MM.1S (cell line): ENCODE measurements at regions not wholly inside any gene's neighbourhood (a gene's known extent, or its start where the extent isn't known, plus 50 kb on each side); places are given as distances from the start of the nearest gene placed in this dataset.

ENCODE experiments used
- DNase-seq: peaks from one replicate; pipeline ENCODE4 v3.0.0-alpha.2; 2015
- H2AFZ ChIP-seq: fragments of 300-600 bp; sonication (generic); 2 replicates; pipeline ENCODE4 v1.6.0; 2016; ENCODE audit warnings: antibody characterized with exemption, low read length
- H3F3A ChIP-seq: fragments of 300-600 bp; sonication (generic); 2 replicates; pipeline ENCODE4 v1.6.1; 2016; ENCODE audit warnings: mild to moderate bottlenecking, antibody characterized with exemption, low read length, moderate library complexity, mixed read lengths; ENCODE audit not compliant: insufficient read depth
- H3K27ac ChIP-seq: fragments of 300-600 bp; sonication (generic); 2 replicates; pipeline ENCODE4 v1.5.1; 2016; ENCODE audit warnings: mild to moderate bottlenecking, low read length
- H3K27me3 ChIP-seq: fragments of 300-600 bp; sonication (generic); replicated peaks from 2 replicates; pipeline ENCODE4 v1.6.0; 2016; ENCODE audit warnings: low read length; ENCODE audit not compliant: insufficient read depth
- H3K36me3 ChIP-seq: fragments of 300-600 bp; sonication (generic); replicated peaks from 2 replicates; pipeline ENCODE4 v1.6.1; 2016; ENCODE audit warnings: mild to moderate bottlenecking, low read length, mixed read lengths; ENCODE audit not compliant: insufficient read depth
- H3K4me1 ChIP-seq: fragments of 300-600 bp; sonication (generic); 2 replicates; pipeline ENCODE4 v1.6.1; 2016; ENCODE audit warnings: low read length, mixed read lengths
- H3K4me2 ChIP-seq: fragments of 300-600 bp; sonication (generic); 2 replicates; pipeline ENCODE4 v1.6.0; 2016; ENCODE audit warnings: low read depth, low read length
- H3K4me3 ChIP-seq: fragments of 300-600 bp; sonication (generic); 2 replicates; pipeline ENCODE4 v1.5.1; 2016; ENCODE audit warnings: low read length, mixed read lengths
- H3K79me2 ChIP-seq: fragments of 300-600 bp; sonication (generic); 2 replicates; pipeline ENCODE4 v1.6.1; 2016; ENCODE audit warnings: mixed run types, low read length, mixed read lengths
- H3K9ac ChIP-seq: fragments of 300-600 bp; sonication (generic); 2 replicates; pipeline ENCODE4 v1.6.1; 2016; ENCODE audit warnings: low read length, mixed read lengths
- H3K9me2 ChIP-seq: fragments of 300-600 bp; sonication (generic); replicated peaks from 2 replicates; pipeline ENCODE4 v1.6.1; 2016; ENCODE audit warnings: mild to moderate bottlenecking, low read length, mixed read lengths; ENCODE audit not compliant: insufficient read depth
- H3K9me3 ChIP-seq: fragments of 300-600 bp; sonication (generic); replicated peaks from 2 replicates; pipeline ENCODE4 v1.6.1; 2016; ENCODE audit warnings: mild to moderate bottlenecking, low read length, mixed read lengths; ENCODE audit not compliant: insufficient read depth
- H4K20me1 ChIP-seq: fragments of 300-600 bp; sonication (generic); 2 replicates; pipeline ENCODE4 v1.6.1; 2016; ENCODE audit warnings: mild to moderate bottlenecking, low read length, moderate library complexity, mixed read lengths; ENCODE audit not compliant: insufficient read depth
- CTCF ChIP-seq: fragments of 300-600 bp; sonication (generic); IDR thresholded peaks from 2 replicates; pipeline ENCODE4 v1.5.1; 2016; ENCODE audit warnings: antibody characterized with exemption, low read length, mixed read lengths
- EZH2 ChIP-seq: fragments of 300-600 bp; sonication (generic); optimal IDR thresholded peaks from 2 replicates; pipeline ENCODE3; 2017; ENCODE audit warnings: low read depth, mild to moderate bottlenecking, antibody characterized with exemption, low read length, mixed read lengths
- EZH2phosphoT487 ChIP-seq: fragments of 300-600 bp; sonication (generic); IDR thresholded peaks from 2 replicates; pipeline ENCODE4 v1.6.1; 2018; ENCODE audit warnings: antibody characterized with exemption, low read length

GRCh38 chr18:55113800-55114199 is 154.5 kb upstream of the CCDC68 start:
- H3K79me2 ChIP-seq, result no peaks in the 10 kb centered on the region
- H3F3A ChIP-seq, result no peaks in the 10 kb centered on the region
- no peaks in the 10 kb centered on the region for H3K36me3 ChIP-seq
- no peak for DNase-seq
- no peaks in the 10 kb centered on the region for H3K27me3 ChIP-seq
- no peak overlapping the region for H2AFZ ChIP-seq
- H3K27ac ChIP-seq, result no peak overlapping the region
- no peak overlapping the region for H3K4me2 ChIP-seq
- no peaks in the 10 kb centered on the region for H3K9me2 ChIP-seq
- H3K9ac ChIP-seq, result no peak overlapping the region
- H3K9me3 ChIP-seq, result no peaks in the 10 kb centered on the region
- TF ChIP-seq EZH2 (no peak), CTCF (no peak), EZH2phosphoT487 (no peak)
- no peaks in the 10 kb centered on the region for H3K4me1 ChIP-seq
- no peaks in the 10 kb centered on the region for H4K20me1 ChIP-seq
- no peak overlapping the region for H3K4me3 ChIP-seq

GRCh38 chr18:55111271-55111670 is 152.0 kb upstream of the CCDC68 start:
- no peaks in the 10 kb centered on the region for H3K9me2 ChIP-seq
- H2AFZ ChIP-seq, result no peak overlapping the region
- no peaks in the 10 kb centered on the region for H3K4me1 ChIP-seq
- no peak for DNase-seq
- no peak overlapping the region for H3K4me2 ChIP-seq
- H3K27me3 ChIP-seq, result no peaks in the 10 kb centered on the region
- H3F3A ChIP-seq, result no peaks in the 10 kb centered on the region
- no peaks in the 10 kb centered on the region for H3K79me2 ChIP-seq
- H3K9ac ChIP-seq, result no peak overlapping the region
- H3K36me3 ChIP-seq, result no peaks in the 10 kb centered on the region
- TF ChIP-seq EZH2phosphoT487 (no peak), EZH2 (no peak), CTCF (no peak)
- H3K4me3 ChIP-seq, result no peak overlapping the region
- no peaks in the 10 kb centered on the region for H3K9me3 ChIP-seq
- H4K20me1 ChIP-seq, result no peaks in the 10 kb centered on the region
- H3K27ac ChIP-seq, result no peak overlapping the region

GRCh38 chr18:55110436-55110835 is 151.2 kb upstream of the CCDC68 start:
- H3K9me3 ChIP-seq, result no peaks in the 10 kb centered on the region
- H3K4me3 ChIP-seq, result no peak overlapping the region
- H3K9ac ChIP-seq, result no peak overlapping the region
- no peak for TF ChIP-seq EZH2
- TF ChIP-seq EZH2phosphoT487, result no peak
- no peak for TF ChIP-seq CTCF
- no peak overlapping the region for H2AFZ ChIP-seq
- H3F3A ChIP-seq, result no peaks in the 10 kb centered on the region
- no peaks in the 10 kb centered on the region for H3K27me3 ChIP-seq
- DNase-seq, result no peak
- no peak overlapping the region for H3K4me2 ChIP-seq
- H3K27ac ChIP-seq, result no peak overlapping the region
- no peaks in the 10 kb centered on the region for H4K20me1 ChIP-seq
- H3K36me3 ChIP-seq, result no peaks in the 10 kb centered on the region
- no peaks in the 10 kb centered on the region for H3K79me2 ChIP-seq
- H3K9me2 ChIP-seq, result no peaks in the 10 kb centered on the region
- H3K4me1 ChIP-seq, result no peaks in the 10 kb centered on the region

GRCh38 chr18:55109818-55110414 is 150.7 kb upstream of the CCDC68 start:
- no peak for DNase-seq
- Histone ChIP-seq H3K36me3 (no peaks in the 10 kb centered on the region), H3F3A (no peaks in the 10 kb centered on the region), H3K4me3 (no peak overlapping the region), H2AFZ (no peak overlapping the region), H3K27me3 (no peaks in the 10 kb centered on the region), H3K79me2 (no peaks in the 10 kb centered on the region), H3K4me2 (no peak overlapping the region), H3K9ac (no peak overlapping the region), H3K9me3 (no peaks in the 10 kb centered on the region), H3K9me2 (no peaks in the 10 kb centered on the region), H4K20me1 (no peaks in the 10 kb centered on the region), H3K27ac (no peak overlapping the region), H3K4me1 (no peaks in the 10 kb centered on the region)
- TF ChIP-seq EZH2phosphoT487, result no peak
- TF ChIP-seq CTCF, result no peak
- no peak for TF ChIP-seq EZH2
